Neural cell (in vitro differentiated cells): ENCODE measurements at regions not wholly inside any gene's neighbourhood (a gene's known extent, or its start where the extent isn't known, plus 50 kb on each side); places are given as distances from the start of the nearest gene placed in this dataset.

Source experiments
- POLR2AphosphoS5 ChIP-seq: IDR thresholded peaks from 2 replicates; pipeline ENCODE4 v1.6.1; 2012
- TF ChIP-seq, protein P1 (sequence below): fragments of 450-650 bp; IDR thresholded peaks from 2 replicates; pipeline ENCODE4 v1.5.1; 2014; ENCODE audit warnings: antibody characterized with exemption, mild to moderate bottlenecking, moderate library complexity; ENCODE audit not compliant: poor library complexity, severe bottlenecking

DNA sequence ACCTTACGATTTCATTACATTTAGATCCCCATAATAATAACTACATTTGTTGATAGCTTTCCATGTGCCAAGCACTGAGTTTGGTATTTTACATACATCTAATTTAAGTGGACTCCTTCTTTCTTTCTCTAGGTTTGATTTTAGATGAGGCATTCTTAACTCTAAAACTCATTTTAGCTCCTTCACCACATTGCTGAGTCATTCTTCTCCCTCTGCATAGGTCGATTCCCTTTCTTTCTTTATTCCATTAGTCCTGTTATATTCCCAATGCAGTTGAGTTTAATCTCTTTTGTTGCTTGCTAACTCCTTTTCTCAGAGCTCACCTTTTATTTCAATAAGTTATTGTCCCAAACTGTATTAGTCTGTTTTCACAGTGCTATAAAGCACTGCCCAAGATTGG lies 329.8 kb downstream of the TAF11L14 start:
- TF ChIP-seq, protein P1, sequence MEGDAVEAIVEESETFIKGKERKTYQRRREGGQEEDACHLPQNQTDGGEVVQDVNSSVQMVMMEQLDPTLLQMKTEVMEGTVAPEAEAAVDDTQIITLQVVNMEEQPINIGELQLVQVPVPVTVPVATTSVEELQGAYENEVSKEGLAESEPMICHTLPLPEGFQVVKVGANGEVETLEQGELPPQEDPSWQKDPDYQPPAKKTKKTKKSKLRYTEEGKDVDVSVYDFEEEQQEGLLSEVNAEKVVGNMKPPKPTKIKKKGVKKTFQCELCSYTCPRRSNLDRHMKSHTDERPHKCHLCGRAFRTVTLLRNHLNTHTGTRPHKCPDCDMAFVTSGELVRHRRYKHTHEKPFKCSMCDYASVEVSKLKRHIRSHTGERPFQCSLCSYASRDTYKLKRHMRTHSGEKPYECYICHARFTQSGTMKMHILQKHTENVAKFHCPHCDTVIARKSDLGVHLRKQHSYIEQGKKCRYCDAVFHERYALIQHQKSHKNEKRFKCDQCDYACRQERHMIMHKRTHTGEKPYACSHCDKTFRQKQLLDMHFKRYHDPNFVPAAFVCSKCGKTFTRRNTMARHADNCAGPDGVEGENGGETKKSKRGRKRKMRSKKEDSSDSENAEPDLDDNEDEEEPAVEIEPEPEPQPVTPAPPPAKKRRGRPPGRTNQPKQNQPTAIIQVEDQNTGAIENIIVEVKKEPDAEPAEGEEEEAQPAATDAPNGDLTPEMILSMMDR = no peak
- TF ChIP-seq POLR2AphosphoS5 = no peak
